OCI-LY1 (cell line): ENCODE measurements at regions not wholly inside any gene's neighbourhood (a gene's known extent, or its start where the extent isn't known, plus 50 kb on each side); places are given as distances from the start of the nearest gene placed in this dataset.

Source experiments
- H2AFZ ChIP-seq: fragments of 200-600 bp; sonication (generic), shearing (Covaris generic); 2 replicates; pipeline ENCODE4 v1.6.0; 2014; ENCODE audit warnings: antibody characterized with exemption, mild to moderate bottlenecking, low read length
- H3F3A ChIP-seq: fragments of 200-600 bp; sonication (generic), shearing (Covaris generic); 2 replicates; pipeline ENCODE4 v1.6.0; 2014; ENCODE audit warnings: mild to moderate bottlenecking, antibody characterized with exemption, low read length, moderate library complexity; ENCODE audit not compliant: insufficient read depth
- H3K27ac ChIP-seq: fragments of 200-600 bp; sonication (generic); 2 replicates; pipeline ENCODE4 v1.5.1; 2014; ENCODE audit warnings: low read length, mixed run types, mild to moderate bottlenecking, low read depth; ENCODE audit not compliant: poor library complexity, severe bottlenecking
- H3K27me3 ChIP-seq: fragments of 200-600 bp; sonication (generic); 2 replicates; pipeline ENCODE4 v1.6.0; 2014; ENCODE audit warnings: antibody characterized with exemption, mild to moderate bottlenecking, low read length, moderate library complexity; ENCODE audit not compliant: insufficient read depth
- H3K36me3 ChIP-seq: fragments of 200-600 bp; sonication (generic); 2 replicates; pipeline ENCODE4 v1.6.1; 2014; ENCODE audit warnings: mild to moderate bottlenecking, antibody characterized with exemption, low read length, moderate library complexity, mixed read lengths; ENCODE audit not compliant: insufficient read depth
- H3K4me1 ChIP-seq: fragments of 200-600 bp; sonication (generic); 2 replicates; pipeline ENCODE4 v1.5.1; 2014; ENCODE audit warnings: mild to moderate bottlenecking, low read length, moderate library complexity; ENCODE audit not compliant: insufficient read depth, severe bottlenecking
- H3K4me2 ChIP-seq: fragments of 200-600 bp; sonication (generic), shearing (Covaris generic); 2 replicates; pipeline ENCODE4 v1.6.1; 2014; ENCODE audit warnings: low read length
- H3K4me3 ChIP-seq: fragments of 200-600 bp; sonication (generic); 2 replicates; pipeline ENCODE4 v1.5.1; 2014; ENCODE audit warnings: low read length, low read depth, mild to moderate bottlenecking, mixed read lengths; ENCODE audit not compliant: poor library complexity, severe bottlenecking
- H3K79me2 ChIP-seq: fragments of 200-600 bp; shearing (Covaris generic); 2 replicates; pipeline ENCODE4 v1.6.1; 2016; ENCODE audit warnings: mixed run types, low read length, mixed read lengths; ENCODE audit not compliant: insufficient read depth
- H3K9ac ChIP-seq: fragments of 200-600 bp; sonication (generic), shearing (Covaris generic); 2 replicates; pipeline ENCODE4 v1.6.1; 2014; ENCODE audit warnings: mild to moderate bottlenecking, low read length, mixed read lengths
- H3K9me2 ChIP-seq: fragments of 200-600 bp; sonication (generic), shearing (Covaris generic); 2 replicates; pipeline ENCODE4 v1.6.1; 2014; ENCODE audit warnings: low read depth, mild to moderate bottlenecking, low read length, mixed read lengths
- H3K9me3 ChIP-seq: fragments of 200-600 bp; shearing (Covaris generic); 2 replicates; pipeline ENCODE4 v1.6.1; 2014; ENCODE audit warnings: low read length, mixed read lengths
- H4K20me1 ChIP-seq: fragments of 200-600 bp; sonication (generic), shearing (Covaris generic); 2 replicates; pipeline ENCODE4 v1.6.0; 2016; ENCODE audit warnings: mild to moderate bottlenecking, low read length; ENCODE audit not compliant: insufficient read depth
- CTCF ChIP-seq: fragments of 200-600 bp; sonication (generic), shearing (Covaris generic); IDR thresholded peaks from 2 replicates; pipeline ENCODE4 v1.5.1; 2017; ENCODE audit warnings: mild to moderate bottlenecking, antibody characterized with exemption, low read length, moderate library complexity, mixed read lengths
- EZH2 ChIP-seq: fragments of 200-600 bp; sonication (generic), shearing (Covaris generic); IDR thresholded peaks from 2 replicates; pipeline ENCODE4 v1.8.0; 2017; ENCODE audit warnings: borderline replicate concordance, mixed run types, mild to moderate bottlenecking, antibody characterized with exemption, low read length, moderate library complexity, mixed read lengths

- Histone ChIP-seq H3F3A (no peaks in the 10 kb centered on the region), H3K4me1 (no peaks in the 10 kb centered on the region), H3K79me2 (no peaks in the 10 kb centered on the region), H3K9me3 (no peaks in the 10 kb centered on the region), H3K27ac (no peak overlapping the region), H3K4me3 (no peak overlapping the region), H4K20me1 (no peaks in the 10 kb centered on the region), H3K4me2 (no peak overlapping the region), H3K27me3 (no peaks in the 10 kb centered on the region), H3K9me2 (no peaks in the 10 kb centered on the region), H2AFZ (no peak overlapping the region), H3K36me3 (no peaks in the 10 kb centered on the region), H3K9ac (no peak overlapping the region)
- no peak for TF ChIP-seq EZH2
These were observed 429.5 kb downstream of the CCDC85A start for GRCh38 chr2:56613254-56613653.

- Histone ChIP-seq H2AFZ (no peak overlapping the region), H3K27ac (no peak overlapping the region), H3K9me2 (no peaks in the 10 kb centered on the region), H3K4me2 (no peak overlapping the region), H3K27me3 (no peaks in the 10 kb centered on the region), H3K4me3 (no peak overlapping the region), H3K9ac (no peak overlapping the region), H3K4me1 (no peaks in the 10 kb centered on the region), H3K79me2 (no peaks in the 10 kb centered on the region), H3K9me3 (no peaks in the 10 kb centered on the region), H3K36me3 (no peaks in the 10 kb centered on the region), H3F3A (no peaks in the 10 kb centered on the region), H4K20me1 (no peaks in the 10 kb centered on the region)
- TF ChIP-seq CTCF (no peak), EZH2 (no peak)
These were observed 430.1 kb downstream of the CCDC85A start for GRCh38 chr2:56613920-56614319.

DNA sequence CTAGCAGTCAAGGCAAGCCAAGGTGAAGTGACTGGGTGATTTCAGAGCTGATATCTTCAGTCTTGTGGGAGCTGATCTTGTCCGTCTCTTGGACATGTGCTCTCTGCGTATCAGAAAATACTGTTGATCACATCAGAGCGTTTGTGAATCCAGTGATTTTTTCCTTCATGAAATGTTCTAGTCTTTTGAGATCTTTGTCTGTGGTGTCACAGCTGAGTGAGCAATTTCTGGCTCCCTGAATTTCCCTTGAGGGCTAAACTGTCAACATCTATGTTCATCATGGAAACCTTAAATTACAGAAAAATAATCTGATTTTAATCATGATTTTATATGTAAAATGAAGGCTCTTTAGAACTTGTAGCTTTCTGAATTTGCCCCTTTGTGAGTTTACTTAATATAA, 432.0 kb downstream of the CCDC85A start:
- no peak overlapping the region for H3K27ac ChIP-seq
- no peaks in the 10 kb centered on the region for H3F3A ChIP-seq
- no peaks in the 10 kb centered on the region for H3K27me3 ChIP-seq
- no peaks in the 10 kb centered on the region for H3K9me3 ChIP-seq
- no peak for TF ChIP-seq CTCF
- no peak for TF ChIP-seq EZH2
- H3K4me2 ChIP-seq, result no peak overlapping the region
- no peaks in the 10 kb centered on the region for H3K79me2 ChIP-seq
- no peak overlapping the region for H3K4me3 ChIP-seq
- no peaks in the 10 kb centered on the region for H3K9me2 ChIP-seq
- H2AFZ ChIP-seq, result no peak overlapping the region
- H3K36me3 ChIP-seq, result no peaks in the 10 kb centered on the region
- no peaks in the 10 kb centered on the region for H4K20me1 ChIP-seq
- no peaks in the 10 kb centered on the region for H3K4me1 ChIP-seq
- no peak overlapping the region for H3K9ac ChIP-seq

- no peak overlapping the region for H3K27ac ChIP-seq
- H3K27me3 ChIP-seq, result no peaks in the 10 kb centered on the region
- no peaks in the 10 kb centered on the region for H3K4me1 ChIP-seq
- H3K36me3 ChIP-seq, result no peaks in the 10 kb centered on the region
- H3K4me2 ChIP-seq, result no peak overlapping the region
- H3K9me3 ChIP-seq, result no peaks in the 10 kb centered on the region
- no peak overlapping the region for H3K4me3 ChIP-seq
- H3K79me2 ChIP-seq, result no peaks in the 10 kb centered on the region
- H3F3A ChIP-seq, result no peaks in the 10 kb centered on the region
- no peak overlapping the region for H3K9ac ChIP-seq
- no peak overlapping the region for H2AFZ ChIP-seq
- H4K20me1 ChIP-seq, result no peaks in the 10 kb centered on the region
- no peaks in the 10 kb centered on the region for H3K9me2 ChIP-seq
- TF ChIP-seq EZH2 (no peak), CTCF (no peak)
These were observed 440.4 kb downstream of the CCDC85A start for GRCh38 chr2:56624181-56624580.
